T47D (cell line): ENCODE measurements at regions not wholly inside any gene's neighbourhood (a gene's known extent, or its start where the extent isn't known, plus 50 kb on each side); places are given as distances from the start of the nearest gene placed in this dataset.

ENCODE experiments used
- DNase-seq, 2 experiments: peaks; one replicate each; pipeline versions ENCODE4 v3.0.0 to v3.0.0-alpha.2; 2011 to 2012; ENCODE audit warnings: low read depth in 1 of 2, low spot score in 1 of 2
- JUND ChIP-seq: IDR thresholded peaks from 2 replicates; pipeline ENCODE4 v1.6.1; 2012; ENCODE audit warnings: low read depth
- in situ Hi-C: cut with HindIII; loops from 2 replicates; pipeline ENCODE4 v1.10.0; 2016; ENCODE audit warnings: low sequenced_read_pairs, low pct_unique_long_range_greater_than_20kb

GRCh38 chr12:28629691-28630090 is 439.4 kb downstream of the CCDC91 start:
- no peak for DNase-seq
- in situ Hi-C loops, result no loop called here
- no peak for TF ChIP-seq JUND

GRCh38 chr12:28631831-28632230 is 441.6 kb downstream of the CCDC91 start:
- in situ Hi-C loops, result no loop called here
- no peak for TF ChIP-seq JUND
- no peak for DNase-seq

GRCh38 chr12:28640519-28640918 is 450.3 kb downstream of the CCDC91 start:
- in situ Hi-C loops, result no loop called here
- TF ChIP-seq JUND, result no peak
- no peak for DNase-seq

GRCh38 chr12:28645436-28645835 is 455.2 kb downstream of the CCDC91 start:
- DNase-seq, result no peak
- no peak for TF ChIP-seq JUND
- in situ Hi-C loops, result no loop called here

GRCh38 chr12:28645891-28646290 is 455.6 kb downstream of the CCDC91 start:
- no peak for TF ChIP-seq JUND
- DNase-seq, result no peak
- in situ Hi-C loops, result no loop called here

GRCh38 chr12:28650906-28651305 is 460.6 kb downstream of the CCDC91 start:
- in situ Hi-C loops, result no loop called here
- no peak for DNase-seq
- no peak for TF ChIP-seq JUND

GRCh38 chr12:28652239-28652638 is 462.0 kb downstream of the CCDC91 start:
- TF ChIP-seq JUND, result no peak
- no peak for DNase-seq
- in situ Hi-C loops, result no loop called here

GRCh38 chr12:28681980-28682379 is 467.1 kb upstream of the FAR2 start:
- DNase-seq, result no peak
- no peak for TF ChIP-seq JUND
- in situ Hi-C loops, result no loop called here

GRCh38 chr12:28683366-28683765 is 465.7 kb upstream of the FAR2 start:
- no peak for TF ChIP-seq JUND
- DNase-seq, result peak in 1 of 2 experiments; percentile 5
- in situ Hi-C loops, result no loop called here

GRCh38 chr12:28689398-28690175 is 459.5 kb upstream of the FAR2 start:
- DNase-seq, result no peak
- TF ChIP-seq JUND, result no peak
- in situ Hi-C loops, result no loop called here

GRCh38 chr12:28693565-28694219 is 455.4 kb upstream of the FAR2 start:
- in situ Hi-C loops, result no loop called here
- DNase-seq, result no peak
- no peak for TF ChIP-seq JUND

- in situ Hi-C loops, result no loop called here
- TF ChIP-seq JUND, result no peak
- no peak for DNase-seq
Observed at GRCh38 chr12:28698553-28698952, 450.5 kb upstream of the FAR2 start.

- in situ Hi-C loops, result no loop called here
- no peak for DNase-seq
- no peak for TF ChIP-seq JUND
Observed at GRCh38 chr12:28699029-28699428, 450.0 kb upstream of the FAR2 start.
